H9 (cell line): ENCODE measurements at regions not wholly inside any gene's neighbourhood (a gene's known extent, or its start where the extent isn't known, plus 50 kb on each side); places are given as distances from the start of the nearest gene placed in this dataset.
A peak's percentile ranks its signal among the peaks of the same experiment; 100 is the strongest.

Experiments
- DNase-seq: peaks from one replicate; pipeline ENCODE4 v3.0.0-alpha.2; 2017
- H2AFZ ChIP-seq: one replicate; pipeline ENCODE4 v1.6.1; 2013; ENCODE audit warnings: mild to moderate bottlenecking, low read length, control low read depth, moderate library complexity
- H2AK5ac ChIP-seq: 2 replicates; pipeline ENCODE4 v1.6.1; 2013; ENCODE audit warnings: low read length, control low read depth, mixed read lengths; ENCODE audit not compliant: insufficient read length
- H2BK120ac ChIP-seq: one replicate; pipeline ENCODE4 v1.6.1; 2013; ENCODE audit warnings: low read depth, mild to moderate bottlenecking, low read length, control low read depth, inconsistent platforms; ENCODE audit not compliant: poor library complexity, severe bottlenecking
- H2BK12ac ChIP-seq: 2 replicates; pipeline ENCODE4 v1.6.1; 2013; ENCODE audit warnings: low read length, control low read depth, mixed read lengths, low read depth; ENCODE audit not compliant: insufficient read length
- H2BK15ac ChIP-seq: 2 replicates; pipeline ENCODE4 v1.6.1; 2013; ENCODE audit warnings: low read depth, low read length, control low read depth
- H2BK20ac ChIP-seq: one replicate; pipeline ENCODE4 v1.6.1; 2013; ENCODE audit warnings: low read depth, mild to moderate bottlenecking, low read length, control low read depth, inconsistent platforms; ENCODE audit not compliant: poor library complexity, severe bottlenecking
- H2BK5ac ChIP-seq: 2 replicates; pipeline ENCODE4 v1.6.1; 2013; ENCODE audit warnings: low read length, control low read depth, mixed read lengths; ENCODE audit not compliant: insufficient read length
- H3K14ac ChIP-seq: 2 replicates; pipeline ENCODE4 v1.6.1; 2013; ENCODE audit warnings: low read length, control low read depth; ENCODE audit not compliant: insufficient read depth
- H3K18ac ChIP-seq: 2 replicates; pipeline ENCODE4 v1.6.1; 2013; ENCODE audit warnings: low read depth, mild to moderate bottlenecking, mixed read lengths, low read length, control low read depth; ENCODE audit not compliant: insufficient read length
- H3K23ac ChIP-seq: 2 replicates; pipeline ENCODE4 v1.6.1; 2013; ENCODE audit warnings: low read length, control low read depth, mixed read lengths, low read depth; ENCODE audit not compliant: insufficient read length
- H3K23me2 ChIP-seq: 2 replicates; pipeline ENCODE4 v1.6.1; 2013; ENCODE audit warnings: low read depth, mild to moderate bottlenecking, mixed read lengths, low read length, control low read depth; ENCODE audit not compliant: insufficient read length, poor library complexity, severe bottlenecking
- H3K27ac ChIP-seq: 2 replicates; pipeline ENCODE4 v1.5.1; 2013; ENCODE audit warnings: low read length, control low read depth, mixed read lengths, low read depth; ENCODE audit not compliant: insufficient read length
- H3K27me3 ChIP-seq: 2 replicates; pipeline ENCODE4 v1.6.1; 2013; ENCODE audit warnings: low read length, control low read depth, inconsistent platforms; ENCODE audit not compliant: insufficient read depth
- H3K4ac ChIP-seq: 2 replicates; pipeline ENCODE4 v1.6.1; 2013; ENCODE audit warnings: low read depth, mild to moderate bottlenecking, control low read depth, inconsistent platforms, low read length, moderate library complexity
- H3K4me1 ChIP-seq: 2 replicates; pipeline ENCODE4 v1.6.1; 2013; ENCODE audit warnings: low read length, control low read depth, inconsistent platforms; ENCODE audit not compliant: insufficient read depth
- H3K4me2 ChIP-seq: 2 replicates; pipeline ENCODE4 v1.6.1; 2013; ENCODE audit warnings: low read length, control low read depth, mixed read lengths; ENCODE audit not compliant: insufficient read length, insufficient read depth
- H3K56ac ChIP-seq: 2 replicates; pipeline ENCODE4 v1.6.1; 2013; ENCODE audit warnings: low read depth, mild to moderate bottlenecking, mixed read lengths, low read length, control low read depth; ENCODE audit not compliant: insufficient read length
- H3K79me1 ChIP-seq: 2 replicates; pipeline ENCODE4 v1.6.1; 2013; ENCODE audit warnings: low read depth, mild to moderate bottlenecking, moderate library complexity, low read length, control low read depth, inconsistent platforms; ENCODE audit not compliant: insufficient read depth, poor library complexity, severe bottlenecking
- H3K79me2 ChIP-seq: 2 replicates; pipeline ENCODE4 v1.6.1; 2013; ENCODE audit warnings: low read length, control low read depth, inconsistent platforms; ENCODE audit not compliant: insufficient read depth
- H3K9ac ChIP-seq: 2 replicates; pipeline ENCODE4 v1.6.1; 2013; ENCODE audit warnings: low read length, control low read depth, mixed read lengths; ENCODE audit not compliant: insufficient read length; ENCODE audit errors: extremely low read depth
- H3K9me3 ChIP-seq: one replicate; pipeline ENCODE4 v1.6.1; 2013; ENCODE audit warnings: low read depth, low read length, inconsistent platforms; ENCODE audit not compliant: control insufficient read depth
- H3T11ph ChIP-seq: one replicate; pipeline ENCODE4 v1.6.1; 2013; ENCODE audit warnings: mild to moderate bottlenecking, low read length, control low read depth, inconsistent platforms
- H4K20me1 ChIP-seq: one replicate; pipeline ENCODE4 v1.6.1; 2013; ENCODE audit not compliant: control insufficient read depth, insufficient read length, insufficient read depth
- H4K5ac ChIP-seq: 2 replicates; pipeline ENCODE4 v1.6.1; 2013; ENCODE audit warnings: low read depth, mild to moderate bottlenecking, mixed read lengths, low read length, control low read depth; ENCODE audit not compliant: insufficient read length
- H4K8ac ChIP-seq: replicated peaks from 2 replicates; pipeline ENCODE4 v1.6.1; 2013; ENCODE audit warnings: low read length, control low read depth, mixed read lengths, low read depth; ENCODE audit not compliant: insufficient read length
- H4K91ac ChIP-seq: 2 replicates; pipeline ENCODE4 v1.6.1; 2013; ENCODE audit warnings: low read depth, mild to moderate bottlenecking, moderate library complexity, mixed read lengths, low read length, control low read depth; ENCODE audit not compliant: insufficient read length
- H3K27ac Mint-ChIP-seq, 3 experiments: 2 replicates in 2 of 3; 3 replicates in 1 of 3; pipeline ENCODE4 v1.8.0; 2020 to 2021; ENCODE audit warnings: mixed read lengths in 3 of 3, mild to moderate bottlenecking in 1 of 3, moderate library complexity in 1 of 3
- H3K27me3 Mint-ChIP-seq: 2 replicates; pipeline ENCODE4 v1.8.0; 2021; ENCODE audit warnings: low read depth, mild to moderate bottlenecking, moderate library complexity, mixed read lengths
- H3K36me3 Mint-ChIP-seq, 3 experiments: 2 replicates in 2 of 3; 3 replicates in 1 of 3; pipeline ENCODE4 v1.8.0; 2020 to 2021; ENCODE audit warnings: low read depth in 3 of 3, mixed read lengths in 3 of 3; ENCODE audit not compliant: insufficient read depth in 1 of 3
- H3K4me1 Mint-ChIP-seq, 2 experiments: 2 replicates each; pipeline ENCODE4 v1.8.0; 2020; ENCODE audit warnings: mixed read lengths in 2 of 2
- H3K4me3 Mint-ChIP-seq, 2 experiments: 2 replicates in 1 of 2; 3 replicates in 1 of 2; pipeline ENCODE4 v1.8.0; 2020 to 2021; ENCODE audit warnings: mild to moderate bottlenecking in 2 of 2, mixed read lengths in 2 of 2, moderate library complexity in 1 of 2
- H3K9me3 Mint-ChIP-seq, 2 experiments: 2 replicates in 1 of 2; 3 replicates in 1 of 2; pipeline ENCODE4 v1.8.0; 2020; ENCODE audit warnings: mild to moderate bottlenecking in 2 of 2, mixed read lengths in 2 of 2, moderate library complexity in 1 of 2
- CTCF ChIP-seq: fragments of 200-600 bp; sonication (generic); conservative IDR thresholded peaks from 3 replicates; pipeline ENCODE4 v1.8.0; 2021; ENCODE audit warnings: antibody characterized with exemption, mild to moderate bottlenecking
- WGBS: extraction: QIAGEN DNeasy Blood & Tissue Kit; methylation state at CpG from one replicate; pipeline ENCODE4 v1.1.7; 2013; ENCODE audit warnings: missing lambda C conversion rate, low lambda C conversion rate, mixed read lengths; ENCODE audit not compliant: insufficient read length; ENCODE audit errors: extremely low coverage; 5-methylcytosine and 5-hydroxymethylcytosine counted together

- Histone ChIP-seq H3K79me2 (no peaks in the 10 kb centered on the region), H4K5ac (no peak overlapping the region), H4K91ac (no peak overlapping the region), H3K79me1 (no peaks in the 10 kb centered on the region), H3K27me3 (no peaks in the 10 kb centered on the region), H2AFZ (no peak overlapping the region), H2BK15ac (no peak overlapping the region), H3K14ac (no peak overlapping the region), H3T11ph (no peak overlapping the region), H4K8ac (no peak overlapping the region), H4K20me1 (no peaks in the 10 kb centered on the region), H2AK5ac (no peak overlapping the region), H3K4me2 (no peak overlapping the region), H3K9me3 (no peaks in the 10 kb centered on the region), H2BK5ac (no peak overlapping the region), H2BK120ac (no peak overlapping the region), H3K18ac (no peak overlapping the region), H2BK20ac (no peak overlapping the region), H3K4me1 (no peaks in the 10 kb centered on the region; the same call in 1 of the 2 replicates), H3K9ac (no peak overlapping the region), H3K56ac (no peak overlapping the region), H2BK12ac (no peak overlapping the region), H3K23ac (no peak overlapping the region), H3K4ac (no peak overlapping the region), H3K23me2 (no peaks in the 10 kb centered on the region), H3K27ac (no peak overlapping the region)
- Mint-ChIP-seq H3K27me3 (no peaks in the 10 kb centered on the region), H3K4me3 (no peak overlapping the region), H3K4me1 (peaks cover 22 to 28% of the 10 kb centered on the region in 2 experiments), H3K27ac (peak overlapping the region in 1 of 3 experiments; percentile 32; a peak in 1 of 7 replicates), H3K36me3 (no peaks in the 10 kb centered on the region), H3K9me3 (no peaks in the 10 kb centered on the region)
- no CpG with 5 or more reads among the region's 20 CpGs for WGBS
- DNase-seq = peak; percentile 85
- peak; percentile 97 for TF ChIP-seq CTCF
These were observed 326.2 kb upstream of the SOX11 start for GRCh38 chr2:5365871-5366461.
